MM.1S (cell line): ENCODE measurements at regions not wholly inside any gene's neighbourhood (a gene's known extent, or its start where the extent isn't known, plus 50 kb on each side); places are given as distances from the start of the nearest gene placed in this dataset.

Experiments used
- DNase-seq: peaks from one replicate; pipeline ENCODE4 v3.0.0-alpha.2; 2015
- H2AFZ ChIP-seq: fragments of 300-600 bp; sonication (generic); 2 replicates; pipeline ENCODE4 v1.6.0; 2016; ENCODE audit warnings: antibody characterized with exemption, low read length
- H3F3A ChIP-seq: fragments of 300-600 bp; sonication (generic); 2 replicates; pipeline ENCODE4 v1.6.1; 2016; ENCODE audit warnings: mild to moderate bottlenecking, antibody characterized with exemption, low read length, moderate library complexity, mixed read lengths; ENCODE audit not compliant: insufficient read depth
- H3K27ac ChIP-seq: fragments of 300-600 bp; sonication (generic); 2 replicates; pipeline ENCODE4 v1.5.1; 2016; ENCODE audit warnings: mild to moderate bottlenecking, low read length
- H3K27me3 ChIP-seq: fragments of 300-600 bp; sonication (generic); replicated peaks from 2 replicates; pipeline ENCODE4 v1.6.0; 2016; ENCODE audit warnings: low read length; ENCODE audit not compliant: insufficient read depth
- H3K36me3 ChIP-seq: fragments of 300-600 bp; sonication (generic); replicated peaks from 2 replicates; pipeline ENCODE4 v1.6.1; 2016; ENCODE audit warnings: mild to moderate bottlenecking, low read length, mixed read lengths; ENCODE audit not compliant: insufficient read depth
- H3K4me1 ChIP-seq: fragments of 300-600 bp; sonication (generic); 2 replicates; pipeline ENCODE4 v1.6.1; 2016; ENCODE audit warnings: low read length, mixed read lengths
- H3K4me2 ChIP-seq: fragments of 300-600 bp; sonication (generic); 2 replicates; pipeline ENCODE4 v1.6.0; 2016; ENCODE audit warnings: low read depth, low read length
- H3K4me3 ChIP-seq: fragments of 300-600 bp; sonication (generic); 2 replicates; pipeline ENCODE4 v1.5.1; 2016; ENCODE audit warnings: low read length, mixed read lengths
- H3K79me2 ChIP-seq: fragments of 300-600 bp; sonication (generic); 2 replicates; pipeline ENCODE4 v1.6.1; 2016; ENCODE audit warnings: mixed run types, low read length, mixed read lengths
- H3K9ac ChIP-seq: fragments of 300-600 bp; sonication (generic); 2 replicates; pipeline ENCODE4 v1.6.1; 2016; ENCODE audit warnings: low read length, mixed read lengths
- H3K9me2 ChIP-seq: fragments of 300-600 bp; sonication (generic); replicated peaks from 2 replicates; pipeline ENCODE4 v1.6.1; 2016; ENCODE audit warnings: mild to moderate bottlenecking, low read length, mixed read lengths; ENCODE audit not compliant: insufficient read depth
- H3K9me3 ChIP-seq: fragments of 300-600 bp; sonication (generic); replicated peaks from 2 replicates; pipeline ENCODE4 v1.6.1; 2016; ENCODE audit warnings: mild to moderate bottlenecking, low read length, mixed read lengths; ENCODE audit not compliant: insufficient read depth
- H4K20me1 ChIP-seq: fragments of 300-600 bp; sonication (generic); 2 replicates; pipeline ENCODE4 v1.6.1; 2016; ENCODE audit warnings: mild to moderate bottlenecking, low read length, moderate library complexity, mixed read lengths; ENCODE audit not compliant: insufficient read depth
- CTCF ChIP-seq: fragments of 300-600 bp; sonication (generic); IDR thresholded peaks from 2 replicates; pipeline ENCODE4 v1.5.1; 2016; ENCODE audit warnings: antibody characterized with exemption, low read length, mixed read lengths
- EZH2 ChIP-seq: fragments of 300-600 bp; sonication (generic); optimal IDR thresholded peaks from 2 replicates; pipeline ENCODE3; 2017; ENCODE audit warnings: low read depth, mild to moderate bottlenecking, antibody characterized with exemption, low read length, mixed read lengths
- EZH2phosphoT487 ChIP-seq: fragments of 300-600 bp; sonication (generic); IDR thresholded peaks from 2 replicates; pipeline ENCODE4 v1.6.1; 2018; ENCODE audit warnings: antibody characterized with exemption, low read length

- H3K27ac ChIP-seq = no peak overlapping the region
- no peak for TF ChIP-seq CTCF
- no peak for TF ChIP-seq EZH2
- no peak for TF ChIP-seq EZH2phosphoT487
- no peaks in the 10 kb centered on the region for H3K79me2 ChIP-seq
- H3K4me2 ChIP-seq = no peak overlapping the region
- H3K9me2 ChIP-seq = no peaks in the 10 kb centered on the region
- DNase-seq = no peak
- H3K4me1 ChIP-seq = 0 out of 2 replicates have a peak, but pooled peaks cover 4% of the 10 kb centered on the region
- H3K9ac ChIP-seq = no peak overlapping the region
- no peaks in the 10 kb centered on the region for H3K9me3 ChIP-seq
- H3K4me3 ChIP-seq = no peak overlapping the region
- H3K27me3 ChIP-seq = no peaks in the 10 kb centered on the region
- H3K36me3 ChIP-seq = no peaks in the 10 kb centered on the region
- no peaks in the 10 kb centered on the region for H4K20me1 ChIP-seq
- H2AFZ ChIP-seq = no peak overlapping the region
- H3F3A ChIP-seq = no peaks in the 10 kb centered on the region
Measured at GRCh38 chr5:68423154-68423811, 207.7 kb downstream of the PIK3R1 start.

- Histone ChIP-seq H3K4me2 (no peak overlapping the region), H3F3A (no peaks in the 10 kb centered on the region), H3K4me1 (0 out of 2 replicates have a peak, but pooled peaks cover 4% of the 10 kb centered on the region), H4K20me1 (no peaks in the 10 kb centered on the region), H3K4me3 (no peak overlapping the region), H3K79me2 (no peaks in the 10 kb centered on the region), H3K9me3 (no peaks in the 10 kb centered on the region), H2AFZ (no peak overlapping the region), H3K9me2 (no peaks in the 10 kb centered on the region), H3K27me3 (no peaks in the 10 kb centered on the region), H3K36me3 (no peaks in the 10 kb centered on the region), H3K27ac (no peak overlapping the region), H3K9ac (no peak overlapping the region)
- peak; percentile 72 for DNase-seq
- TF ChIP-seq CTCF (no peak), EZH2phosphoT487 (no peak), EZH2 (no peak)
Measured at GRCh38 chr5:68424799-68425537, 209.4 kb downstream of the PIK3R1 start.

- H3K36me3 ChIP-seq = no peaks in the 10 kb centered on the region
- H3K9me3 ChIP-seq = no peaks in the 10 kb centered on the region
- H3K27me3 ChIP-seq = 0 out of 2 replicates have a peak, but pooled peaks cover 3% of the 10 kb centered on the region
- no peak overlapping the region for H3K9ac ChIP-seq
- no peaks in the 10 kb centered on the region for H3K79me2 ChIP-seq
- H4K20me1 ChIP-seq = no peaks in the 10 kb centered on the region
- no peak overlapping the region for H3K4me3 ChIP-seq
- no peak overlapping the region for H3K4me2 ChIP-seq
- H3K9me2 ChIP-seq = no peaks in the 10 kb centered on the region
- 0 out of 2 replicates have a peak, but pooled peaks cover 4% of the 10 kb centered on the region for H3K4me1 ChIP-seq
- H3F3A ChIP-seq = no peaks in the 10 kb centered on the region
- H2AFZ ChIP-seq = no peak overlapping the region
- no peak for DNase-seq
- no peak overlapping the region for H3K27ac ChIP-seq
- TF ChIP-seq CTCF (no peak), EZH2 (no peak), EZH2phosphoT487 (no peak)
Measured at GRCh38 chr5:68426586-68426985, 211.0 kb downstream of the PIK3R1 start.
